Peyer's patch (tissue), 4 donors: ENCODE measurements at regions not wholly inside any gene's neighbourhood (a gene's known extent, or its start where the extent isn't known, plus 50 kb on each side); places are given as distances from the start of the nearest gene placed in this dataset.

Experiments
- CTCF ChIP-seq, 6 experiments: fragments of 450-650 bp in 4 of 6; fragments of 200-600 bp in 2 of 6; sonication (generic) in 1 of 6; IDR thresholded peaks; one replicate each; pipeline ENCODE4 v1.5.1; 2017 to 2019; ENCODE audit warnings: antibody characterized with exemption in 6 of 6, mild to moderate bottlenecking in 3 of 6, moderate library complexity in 1 of 6
- POLR2A ChIP-seq, 2 donors: fragments of 450-650 bp; IDR thresholded peaks; one replicate each; pipeline ENCODE4 v1.5.1; 2017; ENCODE audit warnings: antibody characterized with exemption in 2 of 2, mild to moderate bottlenecking in 2 of 2, moderate library complexity in 2 of 2

- no peak for TF ChIP-seq CTCF (IDR thresholded peaks at IDR 0.05)
- TF ChIP-seq POLR2A (IDR thresholded peaks at IDR 0.05) = no peak
These were observed 117.0 kb upstream of the AHR start for GRCh38 chr7:17181482-17181881.
